ENCODE measurements at regions not wholly inside any gene's neighbourhood (a gene's known extent, or its start where the extent isn't known, plus 50 kb on each side); places are given as distances from the start of the nearest gene placed in this dataset.

DNA sequence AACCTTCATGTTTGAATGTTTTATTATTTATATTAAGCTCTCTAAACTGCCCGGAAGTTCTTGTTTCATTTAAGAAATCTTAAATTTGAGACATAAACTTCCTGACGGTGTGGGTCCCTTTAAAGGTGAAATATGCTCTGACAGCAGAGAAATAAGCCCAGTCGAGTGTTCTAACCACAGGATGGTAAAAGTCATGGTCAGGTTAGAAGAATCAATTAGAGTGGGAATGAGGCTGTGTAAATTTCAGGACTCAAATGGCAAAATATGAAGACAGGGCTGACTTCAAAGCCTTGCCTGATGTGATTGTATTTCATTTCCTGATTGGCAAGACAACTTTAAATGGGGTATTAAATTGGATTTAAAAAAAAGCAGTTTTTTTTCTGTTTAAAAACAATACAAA, 432.9 kb upstream of the BRINP1 start:
- Mint-ChIP-seq H3K4me1 (ENCODE audit: insufficient read depth, unreplicated experiment) (no peaks in the 10 kb centered on the region), H3K36me3 (ENCODE audit: insufficient read depth, unreplicated experiment) (no peaks in the 10 kb centered on the region), H3K4me3 (ENCODE audit: unreplicated experiment) (no peak overlapping the region), H3K9me3 (ENCODE audit: unreplicated experiment) (peaks cover 14% of the 10 kb centered on the region), H3K27me3 (ENCODE audit: insufficient read depth, unreplicated experiment) (no peaks in the 10 kb centered on the region), H3K27ac (ENCODE audit: low read depth, unreplicated experiment) (no peak overlapping the region)
- ChIA-PET POLR2A (no interaction called here), CTCF (interaction anchor here (0.5 kb wide), 1 partner anchor 193 kb away, joined by 3 read pairs; no protein-coding TSS in a partner anchor)
- TF ChIP-seq CTCF (IDR thresholded peaks at IDR 0.05; ENCODE audit: unreplicated experiment): no peak
- intact Hi-C loops (cut with micrococcal nuclease): no loop called here
- DNase-seq (ENCODE audit: unreplicated experiment): no peak
- BruUV-seq (replicated peaks): no TSS peak

DNA sequence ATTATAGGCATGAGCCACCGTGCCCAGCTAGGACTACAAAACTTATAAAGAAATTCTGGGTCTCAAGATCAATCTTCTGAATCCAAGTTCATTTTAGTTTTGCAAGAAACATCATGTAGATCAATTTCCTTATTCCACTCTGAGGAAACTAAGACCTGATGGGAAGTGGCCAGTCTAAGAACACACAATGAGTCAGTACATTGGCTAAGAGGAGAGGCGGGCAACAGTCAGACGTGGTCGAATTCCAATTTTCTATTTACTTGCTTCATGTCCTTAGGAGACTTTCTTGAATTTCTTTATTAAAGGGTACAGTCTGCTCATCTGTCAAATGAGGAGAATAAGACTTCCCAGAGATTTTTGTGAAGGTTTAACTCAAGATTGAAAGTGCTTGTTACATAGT, 432.1 kb upstream of the BRINP1 start:
- Mint-ChIP-seq H3K4me1 (ENCODE audit: insufficient read depth, unreplicated experiment) (no peaks in the 10 kb centered on the region), H3K27me3 (ENCODE audit: insufficient read depth, unreplicated experiment) (no peaks in the 10 kb centered on the region), H3K27ac (ENCODE audit: low read depth, unreplicated experiment) (no peak overlapping the region), H3K4me3 (ENCODE audit: unreplicated experiment) (no peak overlapping the region), H3K36me3 (ENCODE audit: insufficient read depth, unreplicated experiment) (no peaks in the 10 kb centered on the region), H3K9me3 (ENCODE audit: unreplicated experiment) (peaks cover 10% of the 10 kb centered on the region)
- no TSS peak for BruUV-seq (replicated peaks)
- intact Hi-C loops (cut with micrococcal nuclease): no loop called here
- CTCF ChIA-PET: no interaction called here
- POLR2A ChIA-PET: no interaction called here
- TF ChIP-seq CTCF (IDR thresholded peaks at IDR 0.05; ENCODE audit: unreplicated experiment): no peak
- DNase-seq (ENCODE audit: unreplicated experiment): peak; percentile 4

GRCh38 chr9:119795395-119795794, 426.2 kb upstream of the BRINP1 start:
- peaks cover 15% of the 10 kb centered on the region for H3K9me3 Mint-ChIP-seq (ENCODE audit: unreplicated experiment)
- no peaks in the 10 kb centered on the region for H3K4me1 Mint-ChIP-seq (ENCODE audit: insufficient read depth, unreplicated experiment)
- no peak overlapping the region for H3K4me3 Mint-ChIP-seq (ENCODE audit: unreplicated experiment)
- intact Hi-C loops (cut with micrococcal nuclease): no loop called here
- CTCF ChIA-PET: no interaction called here
- POLR2A ChIA-PET: no interaction called here
- TF ChIP-seq CTCF (IDR thresholded peaks at IDR 0.05; ENCODE audit: unreplicated experiment): no peak
- BruUV-seq (replicated peaks): no TSS peak
- no peak overlapping the region for H3K27ac Mint-ChIP-seq (ENCODE audit: low read depth, unreplicated experiment)
- H3K36me3 Mint-ChIP-seq (ENCODE audit: insufficient read depth, unreplicated experiment): no peaks in the 10 kb centered on the region
- no peaks in the 10 kb centered on the region for H3K27me3 Mint-ChIP-seq (ENCODE audit: insufficient read depth, unreplicated experiment)
- DNase-seq (ENCODE audit: unreplicated experiment): no peak

GRCh38 chr9:119794836-119795235, 425.6 kb upstream of the BRINP1 start:
- ChIA-PET POLR2A (no interaction called here), CTCF (no interaction called here)
- no peak for TF ChIP-seq CTCF (IDR thresholded peaks at IDR 0.05; ENCODE audit: unreplicated experiment)
- H3K27me3 Mint-ChIP-seq (ENCODE audit: insufficient read depth, unreplicated experiment): no peaks in the 10 kb centered on the region
- no peak for DNase-seq (ENCODE audit: unreplicated experiment)
- H3K4me3 Mint-ChIP-seq (ENCODE audit: unreplicated experiment): no peak overlapping the region
- no peaks in the 10 kb centered on the region for H3K4me1 Mint-ChIP-seq (ENCODE audit: insufficient read depth, unreplicated experiment)
- H3K9me3 Mint-ChIP-seq (ENCODE audit: unreplicated experiment): peaks cover 15% of the 10 kb centered on the region
- H3K27ac Mint-ChIP-seq (ENCODE audit: low read depth, unreplicated experiment): no peak overlapping the region
- no peaks in the 10 kb centered on the region for H3K36me3 Mint-ChIP-seq (ENCODE audit: insufficient read depth, unreplicated experiment)
- no TSS peak for BruUV-seq (replicated peaks)
- intact Hi-C loops (cut with micrococcal nuclease): no loop called here

All from MCF 10A (cell line).